Panc1 (cell line): ENCODE measurements at regions not wholly inside any gene's neighbourhood (a gene's known extent, or its start where the extent isn't known, plus 50 kb on each side); places are given as distances from the start of the nearest gene placed in this dataset.

Source experiments
- ATAC-seq: fragments of 200-7000 bp; cut with Tn5 transposase; 2 replicates; pipeline ENCODE4 v1.9.1; 2020; ENCODE audit warnings: mild to moderate bottlenecking, moderate library complexity
- BruUV-seq: library from RNA; stranded (reverse); fragments of 400-500 nt; replicated peaks from 2 replicates; lab custom pipeline; 2021; lab: Mats Ljungman, UMichigan
- CTCF ChIA-PET: fragments of 300-600 bp; sonication (Branson Sonifier 250); formaldehyde crosslinking; loops from one replicate; lab custom pipeline; 2022; ENCODE audit warnings: antibody characterized with exemption; lab: Charles Lee
- POLR2A ChIA-PET: fragments of 300-600 bp; sonication (Branson Sonifier 250); formaldehyde crosslinking; loops from one replicate; lab custom pipeline; 2022; ENCODE audit warnings: antibody characterized with exemption; lab: Charles Lee
- DNase-seq: peaks from one replicate; pipeline ENCODE4 v3.0.0-alpha.2; 2010; ENCODE audit warnings: low read depth, low spot score
- H3K27ac ChIP-seq: 2 replicates; pipeline ENCODE4 v1.5.1; 2011; ENCODE audit warnings: mild to moderate bottlenecking, low read length, inconsistent platforms
- H3K27me3 ChIP-seq: fragments of 200-500 bp; sonication (Bioruptor generic); 2 replicates; pipeline ENCODE4 v1.6.0; 2014; ENCODE audit warnings: low read length, inconsistent platforms; ENCODE audit not compliant: control insufficient read depth, insufficient read depth
- H3K36me3 ChIP-seq: fragments of 200-500 bp; sonication (Bioruptor generic); 2 replicates; pipeline ENCODE4 v1.5.1; 2014; ENCODE audit warnings: inconsistent platforms, mild to moderate bottlenecking, low read length, moderate library complexity; ENCODE audit not compliant: control insufficient read depth, insufficient read depth
- H3K4me1 ChIP-seq: 2 replicates; pipeline ENCODE4 v1.5.1; 2011; ENCODE audit warnings: inconsistent platforms, mild to moderate bottlenecking, low read length, moderate library complexity; ENCODE audit not compliant: control insufficient read depth, insufficient read depth
- H3K4me3 ChIP-seq, 2 experiments: 2 replicates each; pipeline ENCODE4 v1.5.1; 2011 to 2012; ENCODE audit warnings: low read depth in 2 of 2, low read length in 2 of 2, mild to moderate bottlenecking in 2 of 2, inconsistent platforms in 1 of 2, moderate library complexity in 1 of 2
- H3K9me3 ChIP-seq: fragments of 200-500 bp; sonication (Bioruptor generic); 2 replicates; pipeline ENCODE4 v1.5.1; 2014; ENCODE audit warnings: low read depth, mild to moderate bottlenecking, inconsistent platforms, low read length, moderate library complexity; ENCODE audit not compliant: control insufficient read depth, insufficient read depth
- POLR2AphosphoS5 ChIP-seq: IDR thresholded peaks from 2 replicates; pipeline ENCODE4 v1.6.1; 2012; ENCODE audit warnings: mild to moderate bottlenecking, low read depth, low read length, moderate library complexity
- SIN3A ChIP-seq: IDR thresholded peaks from 2 replicates; pipeline ENCODE4 v1.6.1; 2012; ENCODE audit warnings: low read depth, mild to moderate bottlenecking, low read length, moderate library complexity, borderline replicate concordance; ENCODE audit not compliant: insufficient read depth
- TCF7L2 ChIP-seq: IDR thresholded peaks from 2 replicates; pipeline ENCODE4 v1.6.1; 2011; ENCODE audit warnings: mild to moderate bottlenecking, low read depth, low read length, inconsistent platforms
- in situ Hi-C: cut with HindIII; loops from 2 replicates; pipeline ENCODE4 v1.10.0; 2016; ENCODE audit warnings: low sequenced_read_pairs, low pct_unique_long_range_greater_than_20kb
- intact Hi-C: fragments of 100-400 bp; cut with micrococcal nuclease; formaldehyde crosslinking; loops from one replicate; pipeline ENCODE4 v1.10.0; 2022; ENCODE audit not compliant: unreplicated experiment
- TF ChIP-seq, protein P1 (sequence below), 2 experiments: IDR thresholded peaks; 2 replicates each; pipeline ENCODE4 v1.6.1; 2011 to 2012; ENCODE audit warnings: low read depth in 2 of 2, control low read depth in 1 of 2, low read length in 1 of 2, mild to moderate bottlenecking in 1 of 2, moderate library complexity in 1 of 2; ENCODE audit not compliant: insufficient read depth in 1 of 2
- TF ChIP-seq, protein P2 (sequence below): fragments of 450-650 bp; IDR thresholded peaks from 2 replicates; pipeline ENCODE4 v1.5.1; 2017; ENCODE audit warnings: mild to moderate bottlenecking

DNA sequence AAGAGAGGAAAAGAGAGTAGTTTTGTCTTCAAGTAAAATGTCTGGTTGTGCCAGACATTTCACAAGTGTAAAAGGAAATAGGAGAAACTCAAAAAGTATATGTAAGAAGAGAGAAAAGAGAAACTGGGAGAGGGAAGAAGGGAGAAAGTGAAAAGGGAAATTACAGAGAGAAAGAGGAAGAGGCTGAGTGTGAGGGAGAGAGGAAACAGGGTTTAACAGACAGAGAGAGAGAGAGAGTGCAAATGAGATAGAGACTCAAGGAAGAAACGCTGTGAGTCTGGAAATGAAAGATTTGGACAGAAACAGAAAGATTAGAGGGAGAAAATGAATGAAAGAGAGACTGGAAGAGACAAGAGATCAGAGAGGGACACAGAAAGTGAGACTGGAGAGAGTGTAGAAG lies 806.2 kb downstream of the PLA2G4A start:
- ATAC-seq (no peak), DNase-seq (no peak)
- 0 out of 2 replicates have a peak, but pooled peaks cover 4% of the 10 kb centered on the region for H3K9me3 ChIP-seq
- ChIA-PET POLR2A (no interaction called here), CTCF (no interaction called here)
- no peaks in the 10 kb centered on the region for H3K27me3 ChIP-seq
- intact Hi-C loops (no loop called here), in situ Hi-C loops (no loop called here)
- no peaks in the 10 kb centered on the region for H3K4me1 ChIP-seq
- H3K27ac ChIP-seq = no peak overlapping the region
- H3K4me3 ChIP-seq = no peak overlapping the region
- H3K36me3 ChIP-seq = no peaks in the 10 kb centered on the region
- no peak for TF ChIP-seq TCF7L2
- BruUV-seq = no TSS peak

DNA sequence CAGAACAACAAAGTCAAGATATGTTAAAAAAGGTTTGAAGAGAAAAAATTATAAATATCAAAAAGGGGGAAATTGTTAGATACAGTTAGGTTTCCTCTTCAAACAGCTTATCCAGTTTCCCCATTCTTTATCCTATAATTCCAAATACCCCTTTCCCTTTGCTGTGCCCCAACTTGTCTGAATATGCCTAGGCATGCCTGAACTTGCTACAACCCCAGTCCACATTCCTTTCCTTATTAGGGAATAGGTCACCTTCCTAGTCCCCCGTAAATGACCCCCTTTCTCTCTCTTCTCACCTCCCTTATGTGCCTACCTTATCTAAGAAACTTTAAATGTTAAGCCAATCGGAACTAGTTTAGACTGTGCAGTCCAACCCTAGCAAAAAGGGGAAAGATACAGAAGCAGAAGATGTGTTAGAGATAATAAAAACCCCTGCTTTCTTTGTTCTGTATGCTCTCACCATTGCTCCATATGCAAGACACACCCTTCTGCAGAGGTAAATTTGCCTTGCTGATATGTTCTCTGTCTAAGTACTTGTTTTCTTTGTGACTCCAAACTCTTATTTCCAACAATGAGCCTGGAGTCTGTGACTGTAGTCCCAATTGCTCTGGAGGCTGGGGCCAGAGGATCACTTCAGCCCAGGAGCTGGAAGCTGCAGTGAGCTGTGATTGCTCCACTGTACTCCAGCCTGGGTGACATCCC lies 810.1 kb downstream of the PLA2G4A start:
- Histone ChIP-seq H3K4me3 (no peak overlapping the region), H3K9me3 (no peaks in the 10 kb centered on the region), H3K4me1 (no peaks in the 10 kb centered on the region), H3K27ac (no peak overlapping the region), H3K27me3 (no peaks in the 10 kb centered on the region), H3K36me3 (no peaks in the 10 kb centered on the region)
- ATAC-seq (no peak), DNase-seq (no peak)
- intact Hi-C loops = no loop called here
- in situ Hi-C loops = no loop called here
- no TSS peak for BruUV-seq
- POLR2A ChIA-PET = no interaction called here
- CTCF ChIA-PET = no interaction called here
- TF ChIP-seq POLR2AphosphoS5 (no peak), TCF7L2 (no peak), SIN3A (no peak)
- TF ChIP-seq, protein P1, sequence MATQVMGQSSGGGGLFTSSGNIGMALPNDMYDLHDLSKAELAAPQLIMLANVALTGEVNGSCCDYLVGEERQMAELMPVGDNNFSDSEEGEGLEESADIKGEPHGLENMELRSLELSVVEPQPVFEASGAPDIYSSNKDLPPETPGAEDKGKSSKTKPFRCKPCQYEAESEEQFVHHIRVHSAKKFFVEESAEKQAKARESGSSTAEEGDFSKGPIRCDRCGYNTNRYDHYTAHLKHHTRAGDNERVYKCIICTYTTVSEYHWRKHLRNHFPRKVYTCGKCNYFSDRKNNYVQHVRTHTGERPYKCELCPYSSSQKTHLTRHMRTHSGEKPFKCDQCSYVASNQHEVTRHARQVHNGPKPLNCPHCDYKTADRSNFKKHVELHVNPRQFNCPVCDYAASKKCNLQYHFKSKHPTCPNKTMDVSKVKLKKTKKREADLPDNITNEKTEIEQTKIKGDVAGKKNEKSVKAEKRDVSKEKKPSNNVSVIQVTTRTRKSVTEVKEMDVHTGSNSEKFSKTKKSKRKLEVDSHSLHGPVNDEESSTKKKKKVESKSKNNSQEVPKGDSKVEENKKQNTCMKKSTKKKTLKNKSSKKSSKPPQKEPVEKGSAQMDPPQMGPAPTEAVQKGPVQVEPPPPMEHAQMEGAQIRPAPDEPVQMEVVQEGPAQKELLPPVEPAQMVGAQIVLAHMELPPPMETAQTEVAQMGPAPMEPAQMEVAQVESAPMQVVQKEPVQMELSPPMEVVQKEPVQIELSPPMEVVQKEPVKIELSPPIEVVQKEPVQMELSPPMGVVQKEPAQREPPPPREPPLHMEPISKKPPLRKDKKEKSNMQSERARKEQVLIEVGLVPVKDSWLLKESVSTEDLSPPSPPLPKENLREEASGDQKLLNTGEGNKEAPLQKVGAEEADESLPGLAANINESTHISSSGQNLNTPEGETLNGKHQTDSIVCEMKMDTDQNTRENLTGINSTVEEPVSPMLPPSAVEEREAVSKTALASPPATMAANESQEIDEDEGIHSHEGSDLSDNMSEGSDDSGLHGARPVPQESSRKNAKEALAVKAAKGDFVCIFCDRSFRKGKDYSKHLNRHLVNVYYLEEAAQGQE (IDR thresholded peaks at IDR 0.05; ENCODE audit: insufficient read depth in 1 of 2, low read depth in 2 of 2, low read length in 1 of 2) = no peak
- TF ChIP-seq, protein P2, sequence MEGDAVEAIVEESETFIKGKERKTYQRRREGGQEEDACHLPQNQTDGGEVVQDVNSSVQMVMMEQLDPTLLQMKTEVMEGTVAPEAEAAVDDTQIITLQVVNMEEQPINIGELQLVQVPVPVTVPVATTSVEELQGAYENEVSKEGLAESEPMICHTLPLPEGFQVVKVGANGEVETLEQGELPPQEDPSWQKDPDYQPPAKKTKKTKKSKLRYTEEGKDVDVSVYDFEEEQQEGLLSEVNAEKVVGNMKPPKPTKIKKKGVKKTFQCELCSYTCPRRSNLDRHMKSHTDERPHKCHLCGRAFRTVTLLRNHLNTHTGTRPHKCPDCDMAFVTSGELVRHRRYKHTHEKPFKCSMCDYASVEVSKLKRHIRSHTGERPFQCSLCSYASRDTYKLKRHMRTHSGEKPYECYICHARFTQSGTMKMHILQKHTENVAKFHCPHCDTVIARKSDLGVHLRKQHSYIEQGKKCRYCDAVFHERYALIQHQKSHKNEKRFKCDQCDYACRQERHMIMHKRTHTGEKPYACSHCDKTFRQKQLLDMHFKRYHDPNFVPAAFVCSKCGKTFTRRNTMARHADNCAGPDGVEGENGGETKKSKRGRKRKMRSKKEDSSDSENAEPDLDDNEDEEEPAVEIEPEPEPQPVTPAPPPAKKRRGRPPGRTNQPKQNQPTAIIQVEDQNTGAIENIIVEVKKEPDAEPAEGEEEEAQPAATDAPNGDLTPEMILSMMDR = no peak

DNA sequence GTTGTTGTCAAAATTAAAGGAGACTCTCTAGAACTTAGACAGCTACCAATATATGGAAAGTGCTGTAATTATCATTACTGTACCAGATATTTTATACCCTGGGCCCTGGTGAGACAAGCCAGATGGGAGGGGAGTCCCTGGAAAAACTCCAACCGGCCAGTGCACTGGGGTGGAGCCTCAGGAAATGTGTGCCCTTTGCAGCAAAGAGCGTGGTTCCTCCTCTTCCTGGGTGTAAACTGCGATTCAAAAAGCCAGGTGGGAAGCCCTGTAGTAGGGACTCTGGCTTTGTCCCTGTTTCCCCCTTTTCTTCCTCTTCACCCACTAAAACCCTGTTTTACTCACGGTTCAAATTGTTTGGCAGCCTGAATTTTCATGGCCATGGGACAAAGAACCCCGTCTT lies 812.3 kb downstream of the PLA2G4A start:
- H3K9me3 ChIP-seq = no peaks in the 10 kb centered on the region
- in situ Hi-C loops = no loop called here
- intact Hi-C loops = no loop called here
- POLR2A ChIA-PET = no interaction called here
- DNase-seq (no peak), ATAC-seq (no peak)
- no peaks in the 10 kb centered on the region for H3K27me3 ChIP-seq
- BruUV-seq = no TSS peak
- no peaks in the 10 kb centered on the region for H3K36me3 ChIP-seq
- H3K27ac ChIP-seq = no peak overlapping the region
- no peak for TF ChIP-seq POLR2AphosphoS5
- TF ChIP-seq, protein P2 = no peak
- no peak for TF ChIP-seq SIN3A
- TF ChIP-seq TCF7L2 = no peak
- TF ChIP-seq, protein P1 (IDR thresholded peaks at IDR 0.05; ENCODE audit: insufficient read depth in 1 of 2, low read depth in 2 of 2, low read length in 1 of 2) = no peak
- H3K4me3 ChIP-seq = no peak overlapping the region
- H3K4me1 ChIP-seq = no peaks in the 10 kb centered on the region
- CTCF ChIA-PET = no interaction called here
